HepG2 (cell line): ENCODE measurements at regions not wholly inside any gene's neighbourhood (a gene's known extent, or its start where the extent isn't known, plus 50 kb on each side); places are given as distances from the start of the nearest gene placed in this dataset.

Source experiments
- AHR ChIP-seq: IDR thresholded peaks from 2 replicates; pipeline ENCODE4 v1.6.1; 2018; ENCODE audit warnings: missing genetic modification reagents, missing compliant biosample characterization
- ARID3A ChIP-seq: IDR thresholded peaks from 2 replicates; pipeline ENCODE4 v1.6.1; 2012; ENCODE audit warnings: low read depth, low read length, improper control_type of control experiment
- CREB1 ChIP-seq, 2 experiments: fragments of 450-650 bp in 1 of 2; IDR thresholded peaks; 2 replicates each; pipeline ENCODE4 v1.6.1; 2016 to 2017; ENCODE audit warnings: control low read depth in 1 of 2, mild to moderate bottlenecking in 1 of 2, missing compliant biosample characterization in 1 of 2, missing genetic modification characterization in 1 of 2
- DR1 ChIP-seq: sonication (generic); formaldehyde crosslinking; IDR thresholded peaks from 2 replicates; pipeline ENCODE4 v1.8.0; 2021; ENCODE audit warnings: mild to moderate bottlenecking, missing genetic modification reagents, inconsistent platforms
- FOXC1 ChIP-seq: sonication (generic); formaldehyde crosslinking; IDR thresholded peaks from 2 replicates; pipeline ENCODE4 v1.8.0; 2022; ENCODE audit warnings: mild to moderate bottlenecking, missing genetic modification reagents, borderline replicate concordance
- HDAC1 ChIP-seq: sonication (generic); formaldehyde crosslinking; IDR thresholded peaks from 2 replicates; pipeline ENCODE4 v1.5.1; 2020; ENCODE audit warnings: mild to moderate bottlenecking, missing genetic modification reagents
- PHF21A ChIP-seq: sonication (generic); formaldehyde crosslinking; IDR thresholded peaks from 2 replicates; pipeline ENCODE4 v1.5.0; 2020; ENCODE audit warnings: mild to moderate bottlenecking, missing genetic modification reagents
- POLR2G ChIP-seq: fragments of 200-400 bp; formaldehyde crosslinking; IDR thresholded peaks from 2 replicates; pipeline ENCODE4 v1.6.1; 2018; ENCODE audit warnings: mild to moderate bottlenecking, low read depth, low read length, moderate library complexity
- PRDM4 ChIP-seq: sonication (generic); formaldehyde crosslinking; IDR thresholded peaks from 2 replicates; pipeline ENCODE4 v1.9.0; 2021; ENCODE audit warnings: missing genetic modification reagents, borderline replicate concordance
- RARA ChIP-seq: IDR thresholded peaks from 2 replicates; pipeline ENCODE4 v1.6.1; 2016; ENCODE audit warnings: missing genetic modification reagents, missing compliant biosample characterization
- RFX1 ChIP-seq: fragments of 450-650 bp; IDR thresholded peaks from 2 replicates; pipeline ENCODE4 v1.6.1; 2017
- TCF7L2 ChIP-seq: IDR thresholded peaks from 2 replicates; pipeline ENCODE4 v1.6.1; 2011; ENCODE audit warnings: mild to moderate bottlenecking, low read depth, low read length, moderate library complexity
- TSC22D2 ChIP-seq: sonication (generic); formaldehyde crosslinking; IDR thresholded peaks from 2 replicates; pipeline ENCODE4 v1.5.1; 2020; ENCODE audit warnings: missing genetic modification reagents, mild to moderate bottlenecking, borderline replicate concordance
- USF2 ChIP-seq, 2 experiments: sonication (generic) in 1 of 2; formaldehyde crosslinking in 1 of 2; IDR thresholded peaks; 2 replicates each; pipeline versions ENCODE4 v1.5.1 to v1.6.1; 2011 to 2020; ENCODE audit warnings: borderline replicate concordance in 1 of 2, low read depth in 1 of 2, low read length in 1 of 2, mild to moderate bottlenecking in 1 of 2, missing genetic modification reagents in 1 of 2, moderate library complexity in 1 of 2
- ZFP36L1 ChIP-seq: sonication (generic); formaldehyde crosslinking; IDR thresholded peaks from 2 replicates; pipeline ENCODE4 v1.8.0; 2022; ENCODE audit warnings: mild to moderate bottlenecking, missing genetic modification reagents, moderate library complexity
- ZKSCAN5 ChIP-seq: sonication (generic); formaldehyde crosslinking; IDR thresholded peaks from 2 replicates; pipeline ENCODE4 v1.5.1; 2020; ENCODE audit warnings: mild to moderate bottlenecking, missing genetic modification reagents
- ZNF274 ChIP-seq: sonication (generic); formaldehyde crosslinking; IDR thresholded peaks from 2 replicates; pipeline ENCODE4 v1.5.1; 2020; ENCODE audit warnings: mild to moderate bottlenecking, missing genetic modification reagents
- ZNF446 ChIP-seq: sonication (generic); formaldehyde crosslinking; IDR thresholded peaks from 2 replicates; pipeline ENCODE4 v1.5.0; 2020; ENCODE audit warnings: mild to moderate bottlenecking, missing genetic modification reagents
- ZNF576 ChIP-seq: sonication (generic); formaldehyde crosslinking; IDR thresholded peaks from 2 replicates; pipeline ENCODE4 v1.4.0; 2020; ENCODE audit warnings: mild to moderate bottlenecking, missing genetic modification reagents
- ZNF7 ChIP-seq: IDR thresholded peaks from 2 replicates; pipeline ENCODE4 v1.6.1; 2016; ENCODE audit warnings: missing biosample characterization, missing genetic modification reagents
- ZNF891 ChIP-seq: sonication (generic); formaldehyde crosslinking; IDR thresholded peaks from 2 replicates; pipeline ENCODE4 v1.5.0; 2020; ENCODE audit warnings: mild to moderate bottlenecking, missing genetic modification reagents

GRCh38 chr3:11717768-11718636, 74.3 kb upstream of the VGLL4 start (continued):
- TF ChIP-seq USF2 (IDR thresholded peaks at IDR 0.05; ENCODE audit: low read depth, low read length) (no peak), USF2 (CRISPR knock-in tag; IDR thresholded peaks at IDR 0.05; ENCODE audit: borderline replicate concordance) (no peak), ZNF891 (CRISPR knock-in tag) (no peak), RFX1 (no peak), PRDM4 (CRISPR knock-in tag) (no peak), ZKSCAN5 (CRISPR knock-in tag) (no peak), TCF7L2 (no peak), ZNF576 (CRISPR knock-in tag) (no peak), AHR (CRISPR knock-in tag) (no peak), POLR2G (no peak), CREB1 (IDR thresholded peaks at IDR 0.05) (no peak), CREB1 (CRISPR knock-in tag; IDR thresholded peaks at IDR 0.05) (no peak), ARID3A (0 out of 2 replicates have a peak, but pooled peaks have one; percentile 27), RARA (CRISPR knock-in tag) (no peak), TSC22D2 (no peak), HDAC1 (peak; percentile 7; the same call in 1 of the 2 replicates), FOXC1 (CRISPR knock-in tag) (no peak), ZNF446 (CRISPR knock-in tag) (no peak), DR1 (no peak), ZNF7 (no peak), ZFP36L1 (CRISPR knock-in tag) (no peak), PHF21A (CRISPR knock-in tag) (0 out of 2 replicates have a peak, but pooled peaks have one; percentile 8), ZNF274 (CRISPR knock-in tag) (no peak)
